ENCODE measurements at regions not wholly inside any gene's neighbourhood (a gene's known extent, or its start where the extent isn't known, plus 50 kb on each side); places are given as distances from the start of the nearest gene placed in this dataset.
A peak's percentile ranks its signal among the peaks of the same experiment; 100 is the strongest.

GRCh38 chr6:168865-169455 is 123.3 kb upstream of the DUSP22 start:
- no peaks in the 10 kb centered on the region for H4K20me1 ChIP-seq (ENCODE audit: insufficient read depth)
- no peak overlapping the region for H2AFZ ChIP-seq (ENCODE audit: low read depth)
- no peaks in the 10 kb centered on the region for H3K9me2 ChIP-seq
- DNase-seq = peak; percentile 42
- POLR2A ChIA-PET = no interaction called here
- CTCF ChIA-PET = interaction anchor here (0.6 to 1.3 kb wide), 8 partner anchors 10 to 494 kb away, joined by 3 to 10 read pairs (median 3); no protein-coding TSS in a partner anchor
- no peaks in the 10 kb centered on the region for H3K9me3 ChIP-seq
- TF ChIP-seq RXRA (IDR thresholded peaks at IDR 0.05; ENCODE audit: borderline replicate concordance, low read depth) = no peak
- TF ChIP-seq SMC3 (IDR thresholded peaks at IDR 0.05; ENCODE audit: low read depth, low read length) = peak; percentile 27; the same call in 1 of the 2 replicates
- no peak for TF ChIP-seq NFIC (IDR thresholded peaks at IDR 0.05; ENCODE audit: borderline replicate concordance)
- TF ChIP-seq, protein P1, sequence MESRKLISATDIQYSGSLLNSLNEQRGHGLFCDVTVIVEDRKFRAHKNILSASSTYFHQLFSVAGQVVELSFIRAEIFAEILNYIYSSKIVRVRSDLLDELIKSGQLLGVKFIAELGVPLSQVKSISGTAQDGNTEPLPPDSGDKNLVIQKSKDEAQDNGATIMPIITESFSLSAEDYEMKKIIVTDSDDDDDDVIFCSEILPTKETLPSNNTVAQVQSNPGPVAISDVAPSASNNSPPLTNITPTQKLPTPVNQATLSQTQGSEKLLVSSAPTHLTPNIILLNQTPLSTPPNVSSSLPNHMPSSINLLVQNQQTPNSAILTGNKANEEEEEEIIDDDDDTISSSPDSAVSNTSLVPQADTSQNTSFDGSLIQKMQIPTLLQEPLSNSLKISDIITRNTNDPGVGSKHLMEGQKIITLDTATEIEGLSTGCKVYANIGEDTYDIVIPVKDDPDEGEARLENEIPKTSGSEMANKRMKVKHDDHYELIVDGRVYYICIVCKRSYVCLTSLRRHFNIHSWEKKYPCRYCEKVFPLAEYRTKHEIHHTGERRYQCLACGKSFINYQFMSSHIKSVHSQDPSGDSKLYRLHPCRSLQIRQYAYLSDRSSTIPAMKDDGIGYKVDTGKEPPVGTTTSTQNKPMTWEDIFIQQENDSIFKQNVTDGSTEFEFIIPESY (IDR thresholded peaks at IDR 0.05; ENCODE audit: borderline replicate concordance, low read depth) = no peak
- peak; percentile 73 for TF ChIP-seq CTCF (IDR thresholded peaks at IDR 0.05)
- no peak for TF ChIP-seq FOSL2 (IDR thresholded peaks at IDR 0.05; ENCODE audit: borderline replicate concordance, low read depth)
- TF ChIP-seq, protein P2, sequence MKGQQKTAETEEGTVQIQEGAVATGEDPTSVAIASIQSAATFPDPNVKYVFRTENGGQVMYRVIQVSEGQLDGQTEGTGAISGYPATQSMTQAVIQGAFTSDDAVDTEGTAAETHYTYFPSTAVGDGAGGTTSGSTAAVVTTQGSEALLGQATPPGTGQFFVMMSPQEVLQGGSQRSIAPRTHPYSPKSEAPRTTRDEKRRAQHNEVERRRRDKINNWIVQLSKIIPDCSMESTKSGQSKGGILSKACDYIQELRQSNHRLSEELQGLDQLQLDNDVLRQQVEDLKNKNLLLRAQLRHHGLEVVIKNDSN (IDR thresholded peaks at IDR 0.05; ENCODE audit: borderline replicate concordance, low read depth) = no peak
- peak; percentile 68 for TF ChIP-seq RAD21 (IDR thresholded peaks at IDR 0.05; ENCODE audit: low read length)
- no peaks in the 10 kb centered on the region for H3K4me1 ChIP-seq (ENCODE audit: control insufficient read depth in 1 of 2, insufficient read depth in 2 of 2, low read depth in 1 of 2, low read length in 1 of 2)
- H3K4me2 ChIP-seq = no peak overlapping the region
- WGBS (ENCODE audit: low lambda C conversion rate) = 17% methylated on average over 3 of the region's 3 CpGs
- no peak overlapping the region for H3K4me3 ChIP-seq (ENCODE audit: low read depth in 2 of 2, low read length in 1 of 2)
- H3K36me3 ChIP-seq (replicated peaks in 1 of 2; ENCODE audit: control insufficient read depth in 1 of 2, insufficient read depth in 2 of 2, low read length in 1 of 2) = no peaks in the 10 kb centered on the region
- H3K9ac ChIP-seq = no peak overlapping the region
- H3K27me3 ChIP-seq (ENCODE audit: insufficient read depth) = peaks cover 19% of the 10 kb centered on the region
- H3F3A ChIP-seq (replicated peaks; ENCODE audit: insufficient read depth) = no peaks in the 10 kb centered on the region
- H3K27ac ChIP-seq (ENCODE audit: low read depth in 2 of 2, low read length in 1 of 2) = no peak overlapping the region
- H3K79me2 ChIP-seq (ENCODE audit: insufficient read depth) = no peaks in the 10 kb centered on the region

- CTCF ChIA-PET = no interaction called here
- no peak overlapping the region for H3K4me3 ChIP-seq (ENCODE audit: low read depth in 2 of 2, low read length in 1 of 2)
- DNase-seq = no peak
- no peaks in the 10 kb centered on the region for H3K36me3 ChIP-seq (replicated peaks in 1 of 2; ENCODE audit: control insufficient read depth in 1 of 2, insufficient read depth in 2 of 2, low read length in 1 of 2)
- no peaks in the 10 kb centered on the region for H3F3A ChIP-seq (replicated peaks; ENCODE audit: insufficient read depth)
- no peak overlapping the region for H2AFZ ChIP-seq (ENCODE audit: low read depth)
- H4K20me1 ChIP-seq (ENCODE audit: insufficient read depth) = no peaks in the 10 kb centered on the region
- POLR2A ChIA-PET = no interaction called here
- peaks cover 16% of the 10 kb centered on the region for H3K27me3 ChIP-seq (ENCODE audit: insufficient read depth)
- H3K4me2 ChIP-seq = no peak overlapping the region
- H3K9me2 ChIP-seq = no peaks in the 10 kb centered on the region
- no peaks in the 10 kb centered on the region for H3K4me1 ChIP-seq (ENCODE audit: control insufficient read depth in 1 of 2, insufficient read depth in 2 of 2, low read depth in 1 of 2, low read length in 1 of 2)
- 44% methylated on average over 1 of the region's 1 CpG for WGBS (ENCODE audit: low lambda C conversion rate)
- no peak overlapping the region for H3K27ac ChIP-seq (ENCODE audit: low read depth in 2 of 2, low read length in 1 of 2)
- H3K79me2 ChIP-seq (ENCODE audit: insufficient read depth) = no peaks in the 10 kb centered on the region
- H3K9ac ChIP-seq = no peak overlapping the region
- H3K9me3 ChIP-seq = no peaks in the 10 kb centered on the region
- TF ChIP-seq FOSL2 (IDR thresholded peaks at IDR 0.05; ENCODE audit: borderline replicate concordance, low read depth) (no peak), EP300 (IDR thresholded peaks at IDR 0.05; ENCODE audit: borderline replicate concordance in 1 of 2, low read depth in 1 of 2, low read length in 1 of 2) (no peak), TEAD4 (IDR thresholded peaks at IDR 0.05; ENCODE audit: borderline replicate concordance, insufficient read depth) (no peak), GATA2 (CRISPR knock-in tag; IDR thresholded peaks at IDR 0.05) (no peak), GABPA (IDR thresholded peaks at IDR 0.05; ENCODE audit: low read depth) (no peak), USF2 (IDR thresholded peaks at IDR 0.05; ENCODE audit: borderline replicate concordance, low read depth, low read length) (no peak), MAX (IDR thresholded peaks at IDR 0.05; ENCODE audit: low read depth) (no peak), YY1 (IDR thresholded peaks at IDR 0.05; ENCODE audit: low read depth) (no peak), ELF1 (IDR thresholded peaks at IDR 0.05) (no peak), POLR2AphosphoS5 (IDR thresholded peaks at IDR 0.05; ENCODE audit: low read depth, low read length) (no peak), FOXM1 (IDR thresholded peaks at IDR 0.05; ENCODE audit: low read depth) (no peak), TAF1 (IDR thresholded peaks at IDR 0.05; ENCODE audit: borderline replicate concordance, low read depth, low read length) (no peak), JUND (IDR thresholded peaks at IDR 0.05) (no peak), RAD21 (IDR thresholded peaks at IDR 0.05; ENCODE audit: low read length) (no peak)
- TF ChIP-seq, protein P3, sequence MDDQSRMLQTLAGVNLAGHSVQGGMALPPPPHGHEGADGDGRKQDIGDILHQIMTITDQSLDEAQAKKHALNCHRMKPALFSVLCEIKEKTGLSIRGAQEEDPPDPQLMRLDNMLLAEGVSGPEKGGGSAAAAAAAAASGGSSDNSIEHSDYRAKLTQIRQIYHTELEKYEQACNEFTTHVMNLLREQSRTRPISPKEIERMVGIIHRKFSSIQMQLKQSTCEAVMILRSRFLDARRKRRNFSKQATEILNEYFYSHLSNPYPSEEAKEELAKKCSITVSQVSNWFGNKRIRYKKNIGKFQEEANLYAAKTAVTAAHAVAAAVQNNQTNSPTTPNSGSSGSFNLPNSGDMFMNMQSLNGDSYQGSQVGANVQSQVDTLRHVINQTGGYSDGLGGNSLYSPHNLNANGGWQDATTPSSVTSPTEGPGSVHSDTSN (IDR thresholded peaks at IDR 0.05) = no peak
These were observed 118.3 kb upstream of the DUSP22 start for GRCh38 chr6:174036-174435.

Measured in SK-N-SH (cell line).